RCC 7860 (cell line): ENCODE measurements at regions not wholly inside any gene's neighbourhood (a gene's known extent, or its start where the extent isn't known, plus 50 kb on each side); places are given as distances from the start of the nearest gene placed in this dataset.

ENCODE experiments used
- DNase-seq: peaks from one replicate; pipeline ENCODE4 v3.0.0-alpha.2; 2015; ENCODE audit warnings: low spot score
- FAIRE-seq: peaks from 2 replicates; lab custom pipeline; 2012; peaks lifted over from hg19 to GRCh38; lab: Jason Lieb, UNC

GRCh38 chr13:58160980-58161379 lies 529.4 kb downstream of the PCDH17 start:
- DNase-seq (no peak), FAIRE-seq (no peak)

- FAIRE-seq (no peak), DNase-seq (no peak)
Measured at GRCh38 chr13:58165617-58166016, 534.1 kb downstream of the PCDH17 start.

DNA sequence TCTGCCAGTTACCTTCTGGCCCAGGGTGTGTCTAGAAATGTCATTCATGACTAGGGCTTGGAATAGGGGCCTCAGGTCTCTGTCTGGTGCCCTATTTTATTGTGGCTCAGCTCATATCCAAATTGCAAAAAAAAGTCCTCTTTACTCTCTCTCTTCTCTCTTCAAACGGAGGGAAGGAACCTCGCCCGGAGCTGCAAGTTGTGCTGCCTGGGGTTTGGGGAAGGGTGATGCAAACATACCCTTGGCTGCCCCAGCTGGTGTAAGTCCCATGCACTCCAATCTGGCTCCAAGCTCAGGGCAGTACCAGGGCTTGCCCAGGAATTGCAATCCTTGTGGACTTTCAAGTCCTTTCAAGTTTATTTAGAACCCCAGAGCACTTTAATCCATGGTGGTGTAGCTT lies 549.6 kb downstream of the PCDH17 start:
- no peak for DNase-seq
- no peak for FAIRE-seq

- DNase-seq (no peak), FAIRE-seq (no peak)
Measured at GRCh38 chr13:58187881-58188280, 556.3 kb downstream of the PCDH17 start.

DNA sequence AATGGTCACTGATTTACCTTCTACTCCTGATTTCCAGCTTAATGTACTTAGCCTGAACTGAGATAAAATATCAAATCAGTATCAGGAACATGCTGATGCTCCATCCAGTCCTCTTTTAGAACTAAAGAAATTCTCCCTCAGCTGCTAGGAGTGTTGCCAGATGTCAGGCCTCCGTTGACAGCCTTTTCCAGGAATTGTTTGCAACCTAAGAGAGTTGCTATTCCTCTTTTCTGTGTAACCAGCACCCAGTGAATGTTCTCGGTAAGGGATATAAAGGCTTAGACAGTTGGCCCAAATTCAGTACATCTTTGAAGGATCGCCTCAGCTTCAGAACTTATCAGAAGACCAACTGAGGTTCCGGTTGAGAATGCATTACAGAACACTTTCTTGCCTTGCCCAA lies 559.0 kb downstream of the PCDH17 start:
- DNase-seq (no peak), FAIRE-seq (no peak)

GRCh38 chr13:58191754-58192153 lies 560.2 kb downstream of the PCDH17 start:
- DNase-seq (no peak), FAIRE-seq (no peak)

- FAIRE-seq (no peak), DNase-seq (no peak)
Measured at GRCh38 chr13:58202099-58202498, 570.6 kb downstream of the PCDH17 start.

GRCh38 chr13:58207501-58207900 lies 576.0 kb downstream of the PCDH17 start:
- no peak for DNase-seq
- FAIRE-seq, result no peak

GRCh38 chr13:58235454-58235853 lies 603.9 kb downstream of the PCDH17 start:
- DNase-seq, result no peak
- no peak for FAIRE-seq

- DNase-seq (no peak), FAIRE-seq (no peak)
Measured at GRCh38 chr13:58238972-58239773, 607.6 kb downstream of the PCDH17 start.

GRCh38 chr13:58239774-58240268 lies 608.3 kb downstream of the PCDH17 start:
- FAIRE-seq, result no peak

GRCh38 chr13:58247080-58247479 lies 615.5 kb downstream of the PCDH17 start:
- FAIRE-seq (no peak), DNase-seq (no peak)

More at GRCh38 chr13:58239774-58240268, 608.3 kb downstream of the PCDH17 start:
- DNase-seq, result no peak

DNA sequence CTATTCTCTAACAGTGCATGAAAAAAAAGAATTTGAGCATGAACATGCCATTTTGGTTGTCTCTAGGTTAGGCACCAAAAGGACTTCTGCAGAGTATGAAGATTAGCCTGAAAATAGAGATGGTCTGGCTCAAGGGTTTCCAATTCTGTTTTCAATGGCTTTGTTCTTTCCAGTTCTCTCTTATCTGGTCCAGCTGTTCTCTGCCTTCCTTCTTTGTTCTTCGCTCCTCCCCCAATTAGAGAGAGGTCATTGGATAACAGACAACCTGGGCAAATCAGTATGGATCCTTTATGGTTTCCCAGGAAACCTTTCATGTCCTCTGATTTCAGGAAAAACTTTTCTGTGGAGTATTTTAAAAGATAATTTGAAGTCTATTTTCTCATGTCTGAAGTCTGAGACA lies 623.4 kb downstream of the PCDH17 start:
- no peak for DNase-seq
- no peak for FAIRE-seq

GRCh38 chr13:58266271-58266670 lies 634.7 kb downstream of the PCDH17 start:
- DNase-seq (no peak), FAIRE-seq (no peak)

- no peak for FAIRE-seq
- no peak for DNase-seq
Measured at GRCh38 chr13:58298556-58299135, 667.1 kb downstream of the PCDH17 start.

DNA sequence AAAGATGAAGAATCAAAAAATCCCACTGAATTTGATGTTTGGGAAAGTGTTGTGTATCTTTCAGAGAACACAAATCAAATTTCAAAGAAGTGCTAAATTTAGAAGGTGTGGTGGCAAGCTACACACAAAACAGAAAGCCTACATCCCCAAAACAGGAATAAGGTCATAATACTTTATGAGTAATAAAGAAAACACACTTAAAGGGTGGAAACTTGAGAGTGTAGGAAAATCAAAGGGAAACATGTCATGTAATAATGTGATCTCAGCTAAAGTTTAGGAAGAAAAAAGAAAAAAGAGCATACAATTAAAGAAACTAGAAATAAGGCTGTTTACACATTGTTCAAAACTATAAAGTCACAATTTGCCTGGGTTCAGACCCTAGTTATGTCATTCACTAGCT lies 668.7 kb downstream of the PCDH17 start:
- FAIRE-seq (no peak), DNase-seq (no peak)

DNA sequence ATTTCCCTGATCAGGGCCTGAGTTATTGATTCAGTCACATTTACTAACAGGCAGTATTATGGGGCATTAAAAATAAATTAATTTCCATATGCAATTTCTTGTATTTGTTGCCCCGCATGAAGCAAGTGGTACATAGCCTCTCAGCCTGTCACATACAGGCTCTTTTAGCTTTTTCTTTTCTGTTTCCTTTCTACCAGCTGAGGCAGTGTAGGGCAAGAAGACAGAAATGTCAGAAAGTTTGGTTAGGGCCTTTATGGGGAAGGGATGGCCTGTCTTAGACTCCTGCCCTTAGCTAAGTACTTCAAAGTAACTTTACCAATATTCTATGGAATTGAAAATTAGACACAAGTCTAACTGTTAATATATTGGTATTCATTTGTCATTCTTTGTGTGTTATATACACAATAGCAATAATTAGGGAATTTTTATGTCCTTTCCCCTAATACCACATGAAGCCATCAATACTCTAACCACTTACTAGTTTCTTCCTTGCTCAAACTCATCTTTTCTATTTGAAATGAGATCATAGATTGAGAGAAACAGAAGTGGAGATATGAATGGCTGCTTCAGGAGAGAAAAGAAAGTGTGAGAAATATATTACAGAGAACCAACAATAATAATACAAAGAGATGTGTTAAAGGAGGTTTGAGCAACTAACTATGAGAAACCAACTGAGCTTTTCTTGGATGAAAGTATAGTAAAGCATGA lies 669.6 kb downstream of the PCDH17 start:
- DNase-seq (no peak), FAIRE-seq (no peak)

DNA sequence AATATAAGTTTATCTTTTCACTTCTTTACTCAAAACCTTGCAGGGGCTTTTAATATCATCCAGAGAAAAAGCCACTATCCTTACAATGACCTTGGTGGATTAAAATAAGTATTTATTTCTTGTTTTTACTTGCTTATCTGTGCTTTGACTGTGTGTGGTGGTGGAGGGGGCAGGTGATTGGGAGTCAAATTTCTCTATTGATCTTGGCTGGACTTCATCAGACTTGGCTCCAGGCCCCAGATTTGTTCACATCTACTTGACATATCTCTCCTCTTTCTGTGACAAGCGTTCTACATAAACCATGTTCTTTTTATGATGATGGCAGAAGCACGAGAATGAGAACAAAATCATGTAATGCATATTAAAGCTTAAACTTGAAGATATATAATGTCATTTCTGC lies 670.8 kb downstream of the PCDH17 start:
- FAIRE-seq, result no peak
- DNase-seq, result no peak

DNA sequence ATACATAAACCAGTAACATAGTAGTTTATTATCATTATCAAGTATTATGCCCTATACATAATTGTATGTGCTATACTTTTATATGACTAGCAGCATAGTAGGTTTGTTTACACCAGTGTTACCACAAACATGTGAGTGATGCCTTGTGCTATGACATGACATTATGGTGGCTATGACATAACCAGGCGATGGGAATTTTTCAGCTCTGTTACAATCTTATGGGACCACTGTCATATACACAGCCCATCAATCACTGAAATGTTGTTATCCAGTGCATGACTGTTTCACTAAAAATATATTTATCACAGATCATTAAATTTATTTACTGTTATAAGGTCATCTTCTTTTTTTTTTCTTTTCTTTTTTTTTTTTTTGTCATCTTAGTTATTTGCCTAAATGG lies 674.5 kb downstream of the PCDH17 start:
- DNase-seq (no peak), FAIRE-seq (no peak)

DNA sequence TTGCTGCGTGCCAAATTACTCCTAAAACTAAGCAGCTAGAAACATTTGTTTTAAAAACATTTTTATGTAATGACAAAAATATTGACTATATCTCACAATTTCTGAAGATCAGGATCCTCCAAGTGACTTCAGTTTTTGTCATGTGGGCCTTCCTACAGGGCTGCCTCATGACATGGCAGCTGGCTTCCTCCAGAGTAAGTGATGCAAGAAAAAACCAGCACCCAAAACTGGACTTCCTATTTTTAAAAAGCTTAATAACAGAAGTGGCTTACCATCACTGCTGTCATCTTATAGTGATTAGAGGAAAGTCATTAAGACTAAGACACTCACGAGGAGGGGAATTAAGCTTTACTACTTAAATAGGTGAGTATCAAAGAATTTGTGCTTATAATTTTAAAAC lies 681.7 kb downstream of the PCDH17 start:
- FAIRE-seq (no peak), DNase-seq (no peak)

DNA sequence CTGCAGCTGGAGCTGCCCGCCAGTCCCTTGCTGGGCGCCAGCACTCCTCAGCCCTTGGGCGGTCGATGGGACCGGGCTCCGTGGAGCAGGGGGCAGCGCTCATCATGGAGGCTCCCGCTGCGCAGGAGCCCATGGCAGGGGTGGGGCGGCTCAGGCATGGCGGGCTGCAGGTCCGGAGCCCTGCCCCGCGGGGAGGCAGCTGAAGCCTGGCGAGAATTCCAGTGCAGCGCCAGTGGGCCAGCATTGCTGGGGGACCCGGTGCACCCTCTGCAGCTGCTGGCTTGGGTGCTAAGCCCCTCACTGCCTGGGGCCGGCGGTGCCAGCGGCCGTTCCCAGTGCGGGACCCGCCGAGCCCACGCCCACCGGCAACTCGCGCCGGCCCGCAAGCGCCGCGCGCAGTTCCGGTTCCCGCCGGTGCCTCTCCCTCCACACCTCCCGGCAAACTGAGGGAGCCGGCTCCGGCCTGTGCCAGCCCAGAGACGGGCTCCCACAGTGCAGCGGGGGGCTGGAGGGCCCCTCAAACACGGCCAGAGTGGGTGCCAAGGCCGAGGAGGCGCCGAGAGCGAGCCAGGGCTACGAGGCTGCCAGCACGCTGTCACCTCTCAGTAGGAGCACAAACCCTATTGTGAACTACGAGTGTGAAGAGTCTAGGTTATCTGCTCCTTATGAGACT lies 687.1 kb downstream of the PCDH17 start:
- FAIRE-seq (no peak), DNase-seq (no peak)
